ENCODE measurements at regions not wholly inside any gene's neighbourhood (a gene's known extent, or its start where the extent isn't known, plus 50 kb on each side); places are given as distances from the start of the nearest gene placed in this dataset.

- TF ChIP-seq CTCF (conservative IDR thresholded peaks at IDR 0.05), result no peak
- no peak overlapping the region for H3K27ac ChIP-seq
These were observed 126.1 kb upstream of the DCLK2 start for GRCh38 chr4:149952101-149952500.

GRCh38 chr4:149952716-149953115 lies 125.5 kb upstream of the DCLK2 start:
- TF ChIP-seq CTCF (conservative IDR thresholded peaks at IDR 0.05), result no peak
- H3K27ac ChIP-seq, result no peak overlapping the region

- TF ChIP-seq CTCF (conservative IDR thresholded peaks at IDR 0.05), result no peak
- no peak overlapping the region for H3K27ac ChIP-seq
These were observed 122.4 kb upstream of the DCLK2 start for GRCh38 chr4:149955780-149956390.

GRCh38 chr4:149956678-149957077 lies 121.6 kb upstream of the DCLK2 start:
- no peak for TF ChIP-seq CTCF (conservative IDR thresholded peaks at IDR 0.05)
- no peak overlapping the region for H3K27ac ChIP-seq

GRCh38 chr4:149961876-149962597 lies 116.2 kb upstream of the DCLK2 start:
- no peak for TF ChIP-seq CTCF (conservative IDR thresholded peaks at IDR 0.05)
- H3K27ac ChIP-seq, result no peak overlapping the region

- no peak overlapping the region for H3K27ac ChIP-seq
- no peak for TF ChIP-seq CTCF (conservative IDR thresholded peaks at IDR 0.05)
These were observed 114.0 kb upstream of the DCLK2 start for GRCh38 chr4:149964001-149964796.

- H3K27ac ChIP-seq, result no peak overlapping the region
- no peak for TF ChIP-seq CTCF (conservative IDR thresholded peaks at IDR 0.05)
These were observed 113.0 kb upstream of the DCLK2 start for GRCh38 chr4:149965206-149965605.
